ENCODE measurements at regions not wholly inside any gene's neighbourhood (a gene's known extent, or its start where the extent isn't known, plus 50 kb on each side); places are given as distances from the start of the nearest gene placed in this dataset.

DNA sequence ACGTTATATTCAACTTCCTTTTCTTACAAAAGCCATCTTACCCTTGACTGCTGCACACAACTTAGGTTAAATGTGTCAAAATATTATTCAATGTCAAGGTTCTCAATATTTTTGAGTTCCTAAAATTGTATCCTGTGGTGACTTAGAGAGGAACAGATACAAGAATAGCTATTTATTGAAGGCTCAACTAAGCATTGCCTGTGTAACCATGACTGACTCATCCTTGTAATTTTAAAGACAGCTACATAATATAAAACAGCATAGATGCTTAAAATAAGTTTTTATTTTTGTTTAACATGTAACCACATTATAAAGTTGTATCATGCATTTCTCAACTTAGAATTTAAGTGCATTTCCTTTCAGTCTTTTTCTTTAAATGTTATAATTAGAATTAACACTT is 312.9 kb upstream of the RGMB start:
- FAIRE-seq = no peak
- H3K23ac ChIP-seq (ENCODE audit: insufficient read length) = no peak overlapping the region
- no peaks in the 10 kb centered on the region for H3K4me1 ChIP-seq (replicated peaks in 1 of 4; ENCODE audit: control insufficient read depth in 3 of 4, insufficient read depth in 4 of 4, low read length in 3 of 4)
- H2BK5ac ChIP-seq (ENCODE audit: low read depth, low read length) = no peak overlapping the region
- no peaks in the 10 kb centered on the region for H3K79me2 ChIP-seq (ENCODE audit: control insufficient read depth in 1 of 2, insufficient read depth in 2 of 2, low read length in 2 of 2)
- H3K23me2 ChIP-seq (ENCODE audit: low read depth, low read length) = no peaks in the 10 kb centered on the region
- ChIA-PET POLR2A (ENCODE audit: partially characterized antibody) (no interaction called here), CTCF (ENCODE audit: partially characterized antibody) (interaction anchor here (0.8 kb wide), 1 partner anchor 83 kb away, joined by 3 read pairs; no protein-coding TSS in a partner anchor)
- TF ChIP-seq CBX8 (IDR thresholded peaks at IDR 0.05; ENCODE audit: borderline replicate concordance, low read depth, low read length) (no peak), RBBP5 (IDR thresholded peaks at IDR 0.05; ENCODE audit: borderline replicate concordance, low read depth, low read length) (no peak), TEAD4 (IDR thresholded peaks at IDR 0.05; ENCODE audit: low read depth, low read length) (no peak), GABPA (IDR thresholded peaks at IDR 0.05; ENCODE audit: borderline replicate concordance, insufficient read depth, low read length) (no peak), FOSL1 (IDR thresholded peaks at IDR 0.05; ENCODE audit: insufficient read depth, low read depth, low read length) (no peak)
- no peak overlapping the region for H2BK120ac ChIP-seq (replicated peaks; ENCODE audit: low read depth, low read length)
- H2BK15ac ChIP-seq (ENCODE audit: low read length) = no peak overlapping the region
- H4K91ac ChIP-seq (replicated peaks; ENCODE audit: insufficient read length, low read length) = no peak overlapping the region
- no peak overlapping the region for H2BK20ac ChIP-seq (ENCODE audit: low read length)
- H3K9me3 ChIP-seq (ENCODE audit: insufficient read depth in 2 of 2, low read depth in 1 of 2, low read length in 1 of 2) = no peaks in the 10 kb centered on the region
- no peaks in the 10 kb centered on the region for H3K36me3 ChIP-seq (ENCODE audit: control insufficient read depth in 2 of 4, insufficient read depth in 4 of 4, low read length in 3 of 4)
- no peak overlapping the region for H3K14ac ChIP-seq (ENCODE audit: insufficient read length)
- WGBS, 2 experiments (ENCODE audit: extremely low coverage in 1 of 2, insufficient coverage in 1 of 2, insufficient read length in 1 of 2, insufficient replicate concordance in 2 of 2, low coverage in 1 of 2, low lambda C conversion rate in 2 of 2, missing lambda C conversion rate in 1 of 2) = 95% methylated on average over 1 of the region's 1 CpG; no CpG with 5 or more reads in 1 of the 2 experiments
- H3K18ac ChIP-seq (ENCODE audit: extremely low read depth, low read length) = no peak overlapping the region
- no peak overlapping the region for H4K5ac ChIP-seq (ENCODE audit: insufficient read length, low read depth, low read length)
- H3K9ac ChIP-seq (replicated peaks in 1 of 4; ENCODE audit: extremely low read depth in 1 of 4, low read depth in 3 of 4, low read length in 3 of 4) = no peak overlapping the region
- no peaks in the 10 kb centered on the region for H3K27me3 ChIP-seq (replicated peaks in 1 of 4; ENCODE audit: control insufficient read depth in 3 of 4, extremely low read depth in 1 of 4, insufficient read depth in 3 of 4, low read length in 3 of 4)
- no peak overlapping the region for H3K27ac ChIP-seq (ENCODE audit: low read depth, low read length)
- no peak overlapping the region for H3K4ac ChIP-seq (replicated peaks; ENCODE audit: insufficient read length, low read depth, low read length)
- no peak overlapping the region for H3K4me3 ChIP-seq (ENCODE audit: extremely low read depth in 1 of 4, insufficient read depth in 2 of 4, low read depth in 3 of 4, low read length in 4 of 4)
- H4K8ac ChIP-seq (ENCODE audit: extremely low read depth, insufficient read depth, low read length) = no peak overlapping the region
- H3K56ac ChIP-seq (replicated peaks; ENCODE audit: insufficient read length, low read depth, low read length) = no peak overlapping the region
- H2BK12ac ChIP-seq (ENCODE audit: low read depth, low read length) = no peak overlapping the region
- DNase-seq (ENCODE audit: low read depth in 1 of 2, low spot score in 2 of 2) = no peak
- H2AK5ac ChIP-seq (ENCODE audit: low read depth, low read length) = no peak overlapping the region
- no peak overlapping the region for H2AFZ ChIP-seq (ENCODE audit: low read length)
- H3K4me2 ChIP-seq (ENCODE audit: insufficient read depth in 1 of 2, low read depth in 2 of 2, low read length in 2 of 2) = no peak overlapping the region
- no peaks in the 10 kb centered on the region for H4K20me1 ChIP-seq (replicated peaks in 1 of 2; ENCODE audit: control insufficient read depth in 1 of 2, insufficient read depth in 2 of 2, low read length in 2 of 2)
- H3K79me1 ChIP-seq (ENCODE audit: low read depth, low read length) = no peaks in the 10 kb centered on the region

Data from H1 (cell line).